Coronary artery (tissue), 2 donors: ENCODE measurements at regions not wholly inside any gene's neighbourhood (a gene's known extent, or its start where the extent isn't known, plus 50 kb on each side); places are given as distances from the start of the nearest gene placed in this dataset.

Experiments
- DNase-seq: peaks from one replicate; pipeline ENCODE4 v3.0.0-alpha.2; 2017; ENCODE audit warnings: low spot score
- H3K27ac ChIP-seq, 2 donors: fragments of 200-600 bp; sonication (generic); one replicate each; pipeline ENCODE4 v1.5.1; 2016 to 2019
- H3K4me3 ChIP-seq: fragments of 200-600 bp; sonication (generic); 2 replicates; pipeline ENCODE4 v1.5.1; 2016; ENCODE audit warnings: mild to moderate bottlenecking, moderate library complexity
- TF ChIP-seq, protein P1 (sequence below): fragments of 200-600 bp; sonication (generic); IDR thresholded peaks from one replicate; pipeline ENCODE4 v1.5.1; 2019; ENCODE audit warnings: antibody characterized with exemption

DNA sequence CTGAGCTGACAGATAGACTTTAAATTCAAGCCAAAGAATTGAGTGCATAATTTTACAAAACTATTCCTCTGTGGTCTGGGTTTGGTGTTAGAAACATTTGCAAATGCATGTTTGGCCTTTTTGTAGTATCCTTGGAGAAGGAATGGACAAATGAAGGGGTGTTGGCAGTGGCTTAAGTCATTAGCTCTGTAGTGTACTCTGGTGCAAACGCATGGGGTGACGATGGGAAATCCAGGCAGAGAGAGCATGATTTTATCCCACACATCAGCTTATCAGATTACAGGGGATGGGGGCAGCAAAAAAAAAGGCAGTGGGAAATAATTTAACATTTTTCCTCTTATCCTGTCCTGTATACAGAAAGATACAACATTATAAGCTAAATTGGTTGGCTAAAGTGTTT, 320.6 kb downstream of the ZNF516 start:
- TF ChIP-seq, protein P1, sequence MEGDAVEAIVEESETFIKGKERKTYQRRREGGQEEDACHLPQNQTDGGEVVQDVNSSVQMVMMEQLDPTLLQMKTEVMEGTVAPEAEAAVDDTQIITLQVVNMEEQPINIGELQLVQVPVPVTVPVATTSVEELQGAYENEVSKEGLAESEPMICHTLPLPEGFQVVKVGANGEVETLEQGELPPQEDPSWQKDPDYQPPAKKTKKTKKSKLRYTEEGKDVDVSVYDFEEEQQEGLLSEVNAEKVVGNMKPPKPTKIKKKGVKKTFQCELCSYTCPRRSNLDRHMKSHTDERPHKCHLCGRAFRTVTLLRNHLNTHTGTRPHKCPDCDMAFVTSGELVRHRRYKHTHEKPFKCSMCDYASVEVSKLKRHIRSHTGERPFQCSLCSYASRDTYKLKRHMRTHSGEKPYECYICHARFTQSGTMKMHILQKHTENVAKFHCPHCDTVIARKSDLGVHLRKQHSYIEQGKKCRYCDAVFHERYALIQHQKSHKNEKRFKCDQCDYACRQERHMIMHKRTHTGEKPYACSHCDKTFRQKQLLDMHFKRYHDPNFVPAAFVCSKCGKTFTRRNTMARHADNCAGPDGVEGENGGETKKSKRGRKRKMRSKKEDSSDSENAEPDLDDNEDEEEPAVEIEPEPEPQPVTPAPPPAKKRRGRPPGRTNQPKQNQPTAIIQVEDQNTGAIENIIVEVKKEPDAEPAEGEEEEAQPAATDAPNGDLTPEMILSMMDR: no peak
- Histone ChIP-seq H3K4me3 (no peak overlapping the region), H3K27ac (no peak overlapping the region)
- no peak for DNase-seq

DNA sequence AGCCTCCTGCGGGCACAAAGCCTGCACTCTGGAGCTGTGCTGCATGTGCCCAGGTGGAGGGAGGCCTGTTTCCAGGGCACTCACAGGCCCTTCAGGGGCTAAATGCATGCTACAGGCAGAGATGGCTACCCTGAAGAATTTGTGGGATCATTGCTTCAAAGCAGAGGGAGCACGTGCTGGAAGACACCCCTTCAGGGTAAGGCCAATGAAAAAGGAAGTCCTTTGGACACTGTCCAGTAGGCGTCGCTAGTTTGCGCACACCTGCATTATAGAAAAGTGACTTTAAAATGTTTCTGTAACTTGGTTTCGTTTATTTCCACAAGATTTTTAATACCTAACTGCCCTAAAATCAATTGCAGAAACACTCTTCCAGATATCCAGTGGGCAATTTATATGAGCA, 325.3 kb downstream of the ZNF516 start:
- TF ChIP-seq, protein P1: no peak
- DNase-seq: no peak
- H3K4me3 ChIP-seq: no peak overlapping the region
- H3K27ac ChIP-seq: no peak overlapping the region

DNA sequence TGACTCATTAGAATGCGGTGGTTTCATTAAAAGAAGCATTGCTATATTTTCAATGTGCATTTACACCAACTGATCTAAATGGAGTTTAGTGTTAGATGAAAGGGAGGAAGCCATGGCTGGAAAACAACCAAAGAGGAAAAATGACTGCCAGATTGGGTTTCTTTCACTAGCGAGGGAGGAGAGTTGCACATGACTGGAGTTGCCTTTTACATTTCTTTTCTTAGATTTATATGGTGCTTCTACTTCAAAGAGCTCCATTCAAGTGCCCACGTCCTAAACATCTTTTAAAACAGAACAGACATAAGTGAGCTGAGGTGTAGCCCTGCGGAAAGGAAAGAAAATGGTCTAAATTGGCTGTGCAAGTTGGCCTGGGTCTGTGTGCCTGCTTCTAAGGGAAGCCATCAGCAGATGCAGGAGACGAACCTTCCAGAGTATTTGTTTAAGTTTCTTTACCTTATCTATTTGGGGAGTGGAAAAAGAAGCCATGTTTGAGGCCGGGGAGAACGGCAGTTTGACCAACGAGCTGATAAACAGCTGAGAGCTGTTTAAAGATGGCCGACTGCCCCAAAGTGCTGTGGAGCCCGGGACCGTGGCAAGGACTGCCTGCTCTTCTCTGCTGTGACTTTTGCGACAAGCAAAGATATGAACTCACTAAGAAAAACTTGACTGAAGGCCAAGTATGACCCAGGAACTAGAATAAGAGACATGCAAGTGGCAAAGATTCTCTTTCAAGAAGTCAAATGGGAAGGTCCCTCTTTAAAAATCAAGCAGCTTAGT, 327.0 kb downstream of the ZNF516 start:
- DNase-seq: no peak
- TF ChIP-seq, protein P1: no peak
- no peak overlapping the region for H3K4me3 ChIP-seq
- H3K27ac ChIP-seq: no peak overlapping the region

DNA sequence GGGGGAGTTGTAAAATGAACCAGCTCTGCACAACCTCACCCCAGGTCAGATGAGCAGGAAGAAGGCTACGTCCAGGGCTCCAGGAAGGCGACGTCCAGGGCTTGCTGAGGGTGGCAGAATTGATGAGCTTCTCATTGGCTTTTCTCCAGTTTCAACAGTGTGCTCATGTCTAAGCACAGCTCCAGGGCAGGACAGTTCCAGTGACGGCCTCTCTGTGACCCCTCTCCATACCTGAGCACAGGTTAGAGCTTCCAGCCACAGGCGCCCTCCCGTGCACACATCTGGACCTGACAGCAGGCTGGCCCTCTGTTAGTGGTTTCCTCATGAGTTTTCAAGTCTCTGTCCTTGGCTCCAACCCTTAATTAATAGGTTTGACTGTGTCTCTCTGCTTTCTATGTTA, 327.6 kb downstream of the ZNF516 start:
- TF ChIP-seq, protein P1: no peak

DNA sequence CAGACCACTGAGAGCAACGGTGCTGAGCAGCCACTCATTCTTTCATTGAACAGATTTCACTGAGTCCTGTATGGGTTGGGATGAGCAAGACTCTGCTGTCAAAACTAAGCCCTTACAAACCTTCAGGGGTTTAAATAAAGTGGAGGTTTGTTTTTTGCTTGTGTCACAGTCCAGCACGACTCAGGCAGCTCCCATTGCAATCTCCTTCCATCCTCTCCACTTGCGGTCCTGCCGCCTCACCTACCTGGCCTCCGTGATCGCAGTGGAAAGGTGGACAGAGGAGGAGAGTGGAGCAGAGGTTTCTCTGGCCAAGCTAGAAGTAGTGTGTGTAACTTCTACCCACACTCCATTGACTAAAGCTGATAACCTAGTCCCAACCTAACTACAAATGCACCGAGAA, 332.2 kb downstream of the ZNF516 start:
- DNase-seq: no peak
- Histone ChIP-seq H3K4me3 (no peak overlapping the region), H3K27ac (no peak overlapping the region)
- TF ChIP-seq, protein P1: no peak

More for the DNA sequence above, 327.6 kb downstream of the ZNF516 start:
- no peak for DNase-seq
- Histone ChIP-seq H3K27ac (no peak overlapping the region), H3K4me3 (no peak overlapping the region)

DNA sequence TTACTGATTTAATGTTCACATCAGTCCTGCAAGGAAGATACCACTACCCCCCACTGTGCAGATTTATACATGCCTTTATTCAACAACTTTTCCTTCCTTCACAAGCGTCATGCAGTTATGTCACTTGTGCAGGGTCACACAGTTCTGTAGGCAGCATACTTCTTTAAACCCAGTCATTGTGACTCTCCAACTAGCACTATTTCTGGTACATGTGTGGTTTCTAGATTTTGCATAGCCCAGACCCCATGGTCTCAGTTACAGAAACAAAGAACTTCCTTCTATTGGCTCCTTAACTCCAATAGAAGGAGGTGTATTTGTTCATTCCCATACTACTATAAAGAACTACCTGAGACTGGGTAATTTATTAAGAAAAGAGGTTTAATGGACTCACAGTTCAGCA, 333.1 kb downstream of the ZNF516 start:
- no peak for DNase-seq
- Histone ChIP-seq H3K4me3 (no peak overlapping the region), H3K27ac (no peak overlapping the region)
- TF ChIP-seq, protein P1: no peak

DNA sequence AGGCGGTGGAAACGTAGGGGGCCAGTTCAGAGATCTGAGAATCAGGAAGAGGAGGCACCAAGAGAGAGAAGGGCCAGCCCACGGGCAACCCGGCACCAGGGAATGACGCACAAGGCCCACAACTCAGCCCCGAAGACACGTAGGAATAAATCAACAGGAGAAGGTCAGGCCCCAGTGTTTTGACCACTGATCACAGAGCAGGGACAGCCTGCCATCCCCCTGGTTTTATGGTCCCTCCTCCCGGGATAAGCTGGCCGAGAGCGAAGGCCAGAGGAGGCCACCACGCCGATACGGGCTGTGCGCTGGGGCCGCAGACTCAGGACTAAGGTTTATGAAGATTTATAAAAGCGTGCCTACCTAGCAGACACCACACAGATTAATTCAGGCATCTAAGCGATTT, 341.4 kb downstream of the ZNF516 start:
- no peak overlapping the region for H3K4me3 ChIP-seq

More for the DNA sequence above, 341.4 kb downstream of the ZNF516 start:
- TF ChIP-seq, protein P1: no peak
- H3K27ac ChIP-seq: no peak overlapping the region
- DNase-seq: no peak
